ENCODE measurements at regions not wholly inside any gene's neighbourhood (a gene's known extent, or its start where the extent isn't known, plus 50 kb on each side); places are given as distances from the start of the nearest gene placed in this dataset.

- DNase-seq = no peak
- H3K27ac ChIP-seq = no peak overlapping the region
- no peaks in the 10 kb centered on the region for H3K36me3 ChIP-seq
- intact Hi-C loops (cut with DNase I) = no loop called here
- H3K27me3 ChIP-seq = no peaks in the 10 kb centered on the region
- no peak overlapping the region for H3K4me3 ChIP-seq
- H3K4me1 ChIP-seq = peaks cover 6% of the 10 kb centered on the region
- TF ChIP-seq, protein P1, sequence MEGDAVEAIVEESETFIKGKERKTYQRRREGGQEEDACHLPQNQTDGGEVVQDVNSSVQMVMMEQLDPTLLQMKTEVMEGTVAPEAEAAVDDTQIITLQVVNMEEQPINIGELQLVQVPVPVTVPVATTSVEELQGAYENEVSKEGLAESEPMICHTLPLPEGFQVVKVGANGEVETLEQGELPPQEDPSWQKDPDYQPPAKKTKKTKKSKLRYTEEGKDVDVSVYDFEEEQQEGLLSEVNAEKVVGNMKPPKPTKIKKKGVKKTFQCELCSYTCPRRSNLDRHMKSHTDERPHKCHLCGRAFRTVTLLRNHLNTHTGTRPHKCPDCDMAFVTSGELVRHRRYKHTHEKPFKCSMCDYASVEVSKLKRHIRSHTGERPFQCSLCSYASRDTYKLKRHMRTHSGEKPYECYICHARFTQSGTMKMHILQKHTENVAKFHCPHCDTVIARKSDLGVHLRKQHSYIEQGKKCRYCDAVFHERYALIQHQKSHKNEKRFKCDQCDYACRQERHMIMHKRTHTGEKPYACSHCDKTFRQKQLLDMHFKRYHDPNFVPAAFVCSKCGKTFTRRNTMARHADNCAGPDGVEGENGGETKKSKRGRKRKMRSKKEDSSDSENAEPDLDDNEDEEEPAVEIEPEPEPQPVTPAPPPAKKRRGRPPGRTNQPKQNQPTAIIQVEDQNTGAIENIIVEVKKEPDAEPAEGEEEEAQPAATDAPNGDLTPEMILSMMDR (IDR thresholded peaks at IDR 0.05) = no peak
- H3K9me3 ChIP-seq = no peaks in the 10 kb centered on the region
- no peak for ATAC-seq
Observed at GRCh38 chr3:28139967-28140634, 101.3 kb upstream of the CMC1 start.

GRCh38 chr3:28140664-28141063, 100.8 kb upstream of the CMC1 start:
- intact Hi-C loops (cut with DNase I) = no loop called here
- no peak overlapping the region for H3K27ac ChIP-seq
- H3K27me3 ChIP-seq = no peaks in the 10 kb centered on the region
- ATAC-seq (no peak), DNase-seq (no peak)
- H3K9me3 ChIP-seq = no peaks in the 10 kb centered on the region
- H3K4me3 ChIP-seq = no peak overlapping the region
- H3K4me1 ChIP-seq = peaks cover 6% of the 10 kb centered on the region
- no peaks in the 10 kb centered on the region for H3K36me3 ChIP-seq
- TF ChIP-seq, protein P1 (IDR thresholded peaks at IDR 0.05) = no peak

GRCh38 chr3:28149960-28150359, 91.5 kb upstream of the CMC1 start:
- TF ChIP-seq, protein P1 (IDR thresholded peaks at IDR 0.05) = no peak
- Histone ChIP-seq H3K9me3 (no peaks in the 10 kb centered on the region), H3K27ac (no peak overlapping the region), H3K4me1 (peaks cover 10% of the 10 kb centered on the region), H3K27me3 (no peaks in the 10 kb centered on the region), H3K36me3 (no peaks in the 10 kb centered on the region), H3K4me3 (no peak overlapping the region)
- intact Hi-C loops (cut with DNase I) = no loop called here
- ATAC-seq = no peak
- no peak for DNase-seq

- Histone ChIP-seq H3K9me3 (no peaks in the 10 kb centered on the region), H3K4me3 (no peak overlapping the region), H3K36me3 (no peaks in the 10 kb centered on the region), H3K4me1 (peaks cover 10% of the 10 kb centered on the region), H3K27me3 (no peaks in the 10 kb centered on the region), H3K27ac (peak overlapping the region; percentile 39)
- intact Hi-C loops (cut with DNase I) = no loop called here
- ATAC-seq (no peak), DNase-seq (no peak)
- TF ChIP-seq, protein P1 (IDR thresholded peaks at IDR 0.05) = no peak
Observed at GRCh38 chr3:28150465-28151206, 90.8 kb upstream of the CMC1 start.

- TF ChIP-seq, protein P1 (IDR thresholded peaks at IDR 0.05) = no peak
- no peak overlapping the region for H3K4me3 ChIP-seq
- no peaks in the 10 kb centered on the region for H3K36me3 ChIP-seq
- H3K27ac ChIP-seq = peak overlapping the region; percentile 39
- no peak for DNase-seq
- intact Hi-C loops (cut with DNase I) = no loop called here
- H3K27me3 ChIP-seq = no peaks in the 10 kb centered on the region
- H3K9me3 ChIP-seq = no peaks in the 10 kb centered on the region
- H3K4me1 ChIP-seq = peaks cover 10% of the 10 kb centered on the region
- no peak for ATAC-seq
Observed at GRCh38 chr3:28151207-28151550, 90.2 kb upstream of the CMC1 start.
